Caco-2 (cell line): ENCODE measurements at regions not wholly inside any gene's neighbourhood (a gene's known extent, or its start where the extent isn't known, plus 50 kb on each side); places are given as distances from the start of the nearest gene placed in this dataset.

Experiments used
- BruUV-seq: library from RNA; stranded (reverse); fragments of 400-500 nt; replicated peaks from 2 replicates; lab custom pipeline; 2021; lab: Mats Ljungman, UMichigan
- CTCF ChIA-PET: fragments of 300-600 bp; sonication (Branson Sonifier 250); formaldehyde crosslinking; loops from one replicate; lab custom pipeline; 2022; ENCODE audit warnings: antibody characterized with exemption; lab: Charles Lee
- POLR2A ChIA-PET: fragments of 300-600 bp; sonication (Branson Sonifier 250); formaldehyde crosslinking; loops from one replicate; lab custom pipeline; 2022; ENCODE audit warnings: antibody characterized with exemption; lab: Charles Lee
- DNase-seq, 2 experiments: peaks; one replicate each; pipeline versions ENCODE4 v3.0.0 to v3.0.0-alpha.2; 2020 to 2022
- H3K27me3 ChIP-seq: replicated peaks from 2 replicates; pipeline ENCODE4 v1.6.0; 2011; ENCODE audit warnings: low read length; ENCODE audit not compliant: control insufficient read depth, insufficient read depth
- H3K36me3 ChIP-seq: 2 replicates; pipeline ENCODE4 v1.5.1; 2011; ENCODE audit warnings: low read length; ENCODE audit not compliant: control insufficient read depth, insufficient read depth
- H3K4me1 ChIP-seq: fragments of 250-450 bp; sonication (Bioruptor Pico); 2 replicates; pipeline ENCODE4 v1.5.1; 2020; ENCODE audit warnings: mild to moderate bottlenecking
- H3K4me3 ChIP-seq: 2 replicates; pipeline ENCODE4 v1.5.1; 2011; ENCODE audit warnings: low read depth, mild to moderate bottlenecking, control low read depth, low read length
- H3K9me3 ChIP-seq: fragments of 250-450 bp; sonication (Bioruptor Pico); 2 replicates; pipeline ENCODE4 v1.5.1; 2020; ENCODE audit warnings: mild to moderate bottlenecking, moderate library complexity
- H3K27ac Mint-ChIP-seq: one replicate; pipeline ENCODE4 v1.8.0; 2022; ENCODE audit warnings: mixed read lengths; ENCODE audit not compliant: unreplicated experiment
- H3K27me3 Mint-ChIP-seq: one replicate; pipeline ENCODE4 v1.8.0; 2022; ENCODE audit warnings: mixed read lengths; ENCODE audit not compliant: insufficient read depth, unreplicated experiment
- H3K36me3 Mint-ChIP-seq: one replicate; pipeline ENCODE4 v1.8.0; 2022; ENCODE audit warnings: mild to moderate bottlenecking, mixed read lengths; ENCODE audit not compliant: insufficient read depth, unreplicated experiment
- H3K4me1 Mint-ChIP-seq: one replicate; pipeline ENCODE4 v1.8.0; 2022; ENCODE audit warnings: low read depth, mixed read lengths; ENCODE audit not compliant: unreplicated experiment
- H3K4me3 Mint-ChIP-seq: one replicate; pipeline ENCODE4 v1.8.0; 2022; ENCODE audit warnings: mild to moderate bottlenecking, moderate library complexity, mixed read lengths; ENCODE audit not compliant: unreplicated experiment
- H3K9me3 Mint-ChIP-seq: one replicate; pipeline ENCODE4 v1.8.0; 2022; ENCODE audit warnings: mixed read lengths; ENCODE audit not compliant: unreplicated experiment
- intact Hi-C: fragments of 100-400 bp; cut with micrococcal nuclease; formaldehyde crosslinking; loops from one replicate; pipeline ENCODE4 v1.10.0; 2022; ENCODE audit not compliant: unreplicated experiment
- TF ChIP-seq, protein P1 (sequence below), 2 experiments: fragments of 200-600 bp in 1 of 2; IDR thresholded peaks; 1 replicate in 1 of 2; 2 replicates in 1 of 2; pipeline versions ENCODE4 v1.5.1 to v1.8.0; 2011 to 2022; ENCODE audit warnings: antibody characterized with exemption in 1 of 2, control low read depth in 1 of 2, inconsistent platforms in 1 of 2, low read depth in 1 of 2, low read length in 1 of 2, mild to moderate bottlenecking in 1 of 2, moderate library complexity in 1 of 2; ENCODE audit not compliant: insufficient read depth in 1 of 2, severe bottlenecking in 1 of 2, unreplicated experiment in 1 of 2

DNA sequence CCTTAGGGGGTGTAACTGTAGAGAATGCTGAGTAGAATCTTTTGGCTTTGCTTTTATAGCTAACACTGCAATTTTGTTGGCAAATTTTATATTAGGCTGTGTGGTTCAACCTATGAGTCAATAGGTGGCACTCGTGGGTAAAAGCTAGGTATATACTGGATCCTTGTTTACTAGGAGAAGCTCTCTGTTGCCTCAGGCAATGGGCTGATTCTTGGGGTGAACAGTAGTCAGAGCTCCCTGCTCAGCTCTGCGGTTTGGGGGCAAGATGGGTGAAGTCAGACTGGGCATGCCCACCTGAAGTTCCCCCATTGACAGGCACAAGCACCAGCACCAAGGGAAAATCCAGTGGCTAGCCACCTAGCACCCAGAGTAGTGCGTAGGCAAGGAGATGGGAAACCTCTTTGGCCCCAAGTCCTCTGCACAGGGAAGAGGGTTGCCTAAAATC is 238.7 kb downstream of the FAM181B start:
- no TSS peak for BruUV-seq
- no peaks in the 10 kb centered on the region for H3K4me1 ChIP-seq
- H3K4me3 Mint-ChIP-seq, result no peak overlapping the region
- H3K36me3 ChIP-seq, result no peaks in the 10 kb centered on the region
- no peaks in the 10 kb centered on the region for H3K4me1 Mint-ChIP-seq
- H3K36me3 Mint-ChIP-seq, result no peaks in the 10 kb centered on the region
- DNase-seq, result peak in 1 of 2 experiments; percentile 32
- H3K9me3 Mint-ChIP-seq, result no peaks in the 10 kb centered on the region
- H3K27ac Mint-ChIP-seq, result no peak overlapping the region
- TF ChIP-seq, protein P1, sequence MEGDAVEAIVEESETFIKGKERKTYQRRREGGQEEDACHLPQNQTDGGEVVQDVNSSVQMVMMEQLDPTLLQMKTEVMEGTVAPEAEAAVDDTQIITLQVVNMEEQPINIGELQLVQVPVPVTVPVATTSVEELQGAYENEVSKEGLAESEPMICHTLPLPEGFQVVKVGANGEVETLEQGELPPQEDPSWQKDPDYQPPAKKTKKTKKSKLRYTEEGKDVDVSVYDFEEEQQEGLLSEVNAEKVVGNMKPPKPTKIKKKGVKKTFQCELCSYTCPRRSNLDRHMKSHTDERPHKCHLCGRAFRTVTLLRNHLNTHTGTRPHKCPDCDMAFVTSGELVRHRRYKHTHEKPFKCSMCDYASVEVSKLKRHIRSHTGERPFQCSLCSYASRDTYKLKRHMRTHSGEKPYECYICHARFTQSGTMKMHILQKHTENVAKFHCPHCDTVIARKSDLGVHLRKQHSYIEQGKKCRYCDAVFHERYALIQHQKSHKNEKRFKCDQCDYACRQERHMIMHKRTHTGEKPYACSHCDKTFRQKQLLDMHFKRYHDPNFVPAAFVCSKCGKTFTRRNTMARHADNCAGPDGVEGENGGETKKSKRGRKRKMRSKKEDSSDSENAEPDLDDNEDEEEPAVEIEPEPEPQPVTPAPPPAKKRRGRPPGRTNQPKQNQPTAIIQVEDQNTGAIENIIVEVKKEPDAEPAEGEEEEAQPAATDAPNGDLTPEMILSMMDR (IDR thresholded peaks at IDR 0.05; ENCODE audit: insufficient read depth in 1 of 2, low read depth in 1 of 2, low read length in 1 of 2, severe bottlenecking in 1 of 2, unreplicated experiment in 1 of 2), result peak; percentile 35 to 52
- ChIA-PET CTCF (interaction anchor here (0.6 to 2.7 kb wide), 2 partner anchors 23 to 201 kb away, joined by 3 to 25 read pairs; no protein-coding TSS in a partner anchor), POLR2A (no interaction called here)
- H3K9me3 ChIP-seq, result no peaks in the 10 kb centered on the region
- no peaks in the 10 kb centered on the region for H3K27me3 ChIP-seq
- intact Hi-C loops, result loop anchor here (1.0 kb wide), 1 partner anchor 200 kb away; no protein-coding TSS in a partner anchor
- H3K4me3 ChIP-seq, result no peak overlapping the region
- no peaks in the 10 kb centered on the region for H3K27me3 Mint-ChIP-seq

DNA sequence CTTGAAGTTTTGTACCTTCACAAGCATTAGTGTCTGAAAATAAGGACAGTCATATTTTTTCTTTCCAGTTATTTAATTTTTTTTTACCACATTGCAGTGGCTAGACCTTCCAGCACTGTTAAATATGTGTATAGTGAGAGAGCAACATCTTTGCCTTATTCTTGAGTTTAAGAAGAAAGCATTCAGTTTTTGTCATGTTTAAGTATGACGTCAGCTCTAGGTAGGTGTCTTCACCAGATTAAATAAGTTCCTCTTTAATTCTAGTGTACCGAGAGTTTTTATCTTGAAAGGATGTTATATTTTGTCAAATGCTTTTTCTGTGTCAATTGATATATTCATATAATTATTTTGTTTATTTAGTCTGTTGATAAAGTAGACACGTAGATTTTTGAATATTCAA is 258.8 kb downstream of the FAM181B start:
- Mint-ChIP-seq H3K9me3 (no peaks in the 10 kb centered on the region), H3K36me3 (no peaks in the 10 kb centered on the region), H3K4me1 (no peaks in the 10 kb centered on the region), H3K27me3 (peaks cover 3% of the 10 kb centered on the region), H3K4me3 (no peak overlapping the region), H3K27ac (no peak overlapping the region)
- ChIA-PET CTCF (no interaction called here), POLR2A (no interaction called here)
- TF ChIP-seq, protein P1 (IDR thresholded peaks at IDR 0.05; ENCODE audit: insufficient read depth in 1 of 2, low read depth in 1 of 2, low read length in 1 of 2, severe bottlenecking in 1 of 2, unreplicated experiment in 1 of 2), result no peak
- no peaks in the 10 kb centered on the region for H3K9me3 ChIP-seq
- DNase-seq, result no peak
- no peaks in the 10 kb centered on the region for H3K4me1 ChIP-seq
- BruUV-seq, result no TSS peak
- no peaks in the 10 kb centered on the region for H3K36me3 ChIP-seq
- intact Hi-C loops, result no loop called here
- no peaks in the 10 kb centered on the region for H3K27me3 ChIP-seq
- no peak overlapping the region for H3K4me3 ChIP-seq

DNA sequence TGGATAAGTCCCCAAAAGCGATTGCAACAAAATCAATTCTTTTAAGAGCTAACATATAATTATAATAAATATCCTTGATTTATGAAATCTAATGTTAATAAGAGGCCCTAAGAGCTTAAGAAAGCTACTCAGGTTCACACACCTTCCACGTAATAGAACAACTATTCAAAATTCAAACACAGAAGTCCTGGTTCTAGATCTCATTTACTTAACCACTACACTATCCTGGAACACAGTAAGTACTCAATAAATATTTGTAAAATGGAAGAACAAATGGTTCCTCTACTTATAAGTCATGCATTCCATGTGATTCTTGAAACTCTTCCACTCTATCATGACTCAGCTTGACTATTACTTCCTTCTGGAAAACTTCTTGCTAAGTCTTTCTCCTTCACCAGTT is 268.2 kb downstream of the FAM181B start:
- peaks cover 10% of the 10 kb centered on the region for H3K27me3 Mint-ChIP-seq
- Histone ChIP-seq H3K4me1 (no peaks in the 10 kb centered on the region), H3K27me3 (no peaks in the 10 kb centered on the region; the same call in 1 of the 2 replicates), H3K9me3 (no peaks in the 10 kb centered on the region), H3K4me3 (no peak overlapping the region), H3K36me3 (no peaks in the 10 kb centered on the region)
- H3K27ac Mint-ChIP-seq, result no peak overlapping the region
- ChIA-PET CTCF (no interaction called here), POLR2A (no interaction called here)
- intact Hi-C loops, result no loop called here
- TF ChIP-seq, protein P1 (IDR thresholded peaks at IDR 0.05; ENCODE audit: insufficient read depth in 1 of 2, low read depth in 1 of 2, low read length in 1 of 2, severe bottlenecking in 1 of 2, unreplicated experiment in 1 of 2), result no peak
- no peaks in the 10 kb centered on the region for H3K36me3 Mint-ChIP-seq
- DNase-seq, result no peak
- no peaks in the 10 kb centered on the region for H3K9me3 Mint-ChIP-seq
- no TSS peak for BruUV-seq
- H3K4me3 Mint-ChIP-seq, result no peak overlapping the region
- H3K4me1 Mint-ChIP-seq, result no peaks in the 10 kb centered on the region
